Nephron progenitor cell (in vitro differentiated cells): ENCODE measurements at regions not wholly inside any gene's neighbourhood (a gene's known extent, or its start where the extent isn't known, plus 50 kb on each side); places are given as distances from the start of the nearest gene placed in this dataset.

Experiments used
- DNase-seq: peaks from one replicate; pipeline ENCODE4 v3.0.0; 2021
- H3K27ac Mint-ChIP-seq: 2 replicates; pipeline ENCODE4 v1.8.0; 2021; ENCODE audit warnings: mild to moderate bottlenecking, moderate library complexity, mixed read lengths
- H3K27me3 Mint-ChIP-seq: 2 replicates; pipeline ENCODE4 v1.8.0; 2021; ENCODE audit warnings: mild to moderate bottlenecking, low read depth, mixed read lengths; ENCODE audit not compliant: poor library complexity
- H3K36me3 Mint-ChIP-seq: 2 replicates; pipeline ENCODE4 v1.8.0; 2021; ENCODE audit warnings: low read depth, mixed read lengths
- H3K4me1 Mint-ChIP-seq: 2 replicates; pipeline ENCODE4 v1.8.0; 2021; ENCODE audit warnings: mixed read lengths
- H3K4me3 Mint-ChIP-seq: 2 replicates; pipeline ENCODE4 v1.8.0; 2021; ENCODE audit warnings: mild to moderate bottlenecking, moderate library complexity, mixed read lengths
- H3K9me3 Mint-ChIP-seq: 2 replicates; pipeline ENCODE4 v1.8.0; 2021; ENCODE audit warnings: mild to moderate bottlenecking, moderate library complexity, mixed read lengths
- CTCF ChIP-seq: fragments of 200-600 bp; sonication (generic); IDR thresholded peaks from 2 replicates; pipeline ENCODE4 v1.5.0; 2021; ENCODE audit warnings: antibody characterized with exemption

DNA sequence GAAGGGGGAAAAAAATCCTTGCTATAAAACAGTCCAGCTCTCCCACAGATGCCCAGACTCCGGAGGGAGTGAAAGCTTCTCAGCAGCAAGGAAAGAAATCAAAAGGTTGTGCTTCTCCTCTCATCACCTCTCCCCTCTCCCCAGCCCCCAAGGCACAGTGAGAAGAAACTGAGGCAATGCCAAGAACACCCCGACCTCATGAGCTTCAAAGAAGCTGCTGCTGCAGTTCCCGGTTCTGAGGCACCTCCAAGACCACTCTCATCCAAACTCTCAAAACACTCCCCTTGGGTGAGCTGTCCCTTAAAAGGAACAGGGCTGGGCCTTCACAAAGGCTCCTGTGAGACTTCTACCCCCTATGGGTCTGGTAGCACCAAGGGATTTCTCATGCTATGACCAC is 62.0 kb upstream of the KLF7 start:
- peaks cover 77% of the 10 kb centered on the region for H3K4me1 Mint-ChIP-seq
- TF ChIP-seq CTCF: no peak
- no peaks in the 10 kb centered on the region for H3K36me3 Mint-ChIP-seq
- H3K9me3 Mint-ChIP-seq: no peaks in the 10 kb centered on the region
- H3K27me3 Mint-ChIP-seq: peaks cover 10% of the 10 kb centered on the region
- H3K27ac Mint-ChIP-seq: peak overlapping the region; percentile 93
- H3K4me3 Mint-ChIP-seq: peak overlapping the region; percentile 69
- no peak for DNase-seq

GRCh38 chr2:207228402-207228801 is 62.7 kb upstream of the KLF7 start:
- Mint-ChIP-seq H3K4me1 (peaks cover 79% of the 10 kb centered on the region), H3K27ac (no peak overlapping the region), H3K27me3 (peaks cover 10% of the 10 kb centered on the region), H3K36me3 (no peaks in the 10 kb centered on the region), H3K4me3 (peak overlapping the region; percentile 30), H3K9me3 (no peaks in the 10 kb centered on the region)
- TF ChIP-seq CTCF: no peak
- no peak for DNase-seq

- H3K36me3 Mint-ChIP-seq: no peaks in the 10 kb centered on the region
- no peak for TF ChIP-seq CTCF
- H3K27me3 Mint-ChIP-seq: peaks cover 10% of the 10 kb centered on the region
- H3K4me1 Mint-ChIP-seq: peaks cover 85% of the 10 kb centered on the region
- no peak overlapping the region for H3K27ac Mint-ChIP-seq
- peak overlapping the region; percentile 73 for H3K4me3 Mint-ChIP-seq
- no peak for DNase-seq
- H3K9me3 Mint-ChIP-seq: no peaks in the 10 kb centered on the region
Measured at GRCh38 chr2:207229161-207229560, 63.4 kb upstream of the KLF7 start.

DNA sequence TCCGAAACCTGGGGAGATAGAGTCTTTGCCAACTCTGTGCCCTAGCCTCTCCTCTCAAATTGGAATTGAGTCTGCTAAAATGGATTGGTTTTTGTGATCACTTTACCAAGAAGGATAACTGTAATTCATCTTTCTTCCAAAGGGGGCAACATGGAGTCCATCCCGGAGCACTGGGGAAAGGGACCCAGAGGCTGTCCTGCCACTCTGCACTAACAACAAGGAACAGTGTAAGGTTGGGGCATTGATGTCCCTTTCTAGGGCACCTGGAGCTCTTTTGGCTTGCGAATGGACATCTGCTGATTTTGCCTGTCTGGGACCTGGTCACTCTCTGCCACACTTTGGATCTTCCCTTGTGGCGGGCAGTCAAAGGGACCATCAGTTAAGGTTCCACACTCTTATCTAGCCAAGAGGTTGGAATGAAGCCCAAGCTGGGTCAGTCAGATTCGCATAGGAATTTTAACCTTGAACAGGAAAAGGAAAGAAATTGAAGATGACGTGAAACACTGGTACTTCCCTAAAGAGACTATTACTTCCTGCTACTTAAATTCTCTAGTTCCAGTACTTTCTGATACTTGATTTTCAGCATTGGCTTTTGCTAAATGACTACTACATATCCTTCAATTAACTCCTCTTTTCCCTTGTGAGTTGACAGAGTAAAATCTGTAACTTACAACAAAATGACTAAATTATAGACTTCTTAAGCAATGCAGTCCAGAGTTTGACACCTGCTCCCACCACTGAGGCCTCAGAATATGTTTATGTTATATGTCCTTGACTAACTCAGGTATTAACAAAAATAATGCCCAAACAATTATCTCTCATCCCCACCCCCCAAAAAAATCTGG is 64.7 kb upstream of the KLF7 start:
- H3K9me3 Mint-ChIP-seq: no peaks in the 10 kb centered on the region
- H3K36me3 Mint-ChIP-seq: no peaks in the 10 kb centered on the region
- no peak overlapping the region for H3K4me3 Mint-ChIP-seq
- H3K4me1 Mint-ChIP-seq: peaks cover 74% of the 10 kb centered on the region
- H3K27ac Mint-ChIP-seq: no peak overlapping the region
- peaks cover 6% of the 10 kb centered on the region for H3K27me3 Mint-ChIP-seq
- peak; percentile 46 for TF ChIP-seq CTCF
- DNase-seq: no peak

- DNase-seq: no peak
- Mint-ChIP-seq H3K9me3 (no peaks in the 10 kb centered on the region), H3K36me3 (no peaks in the 10 kb centered on the region), H3K4me3 (no peak overlapping the region), H3K4me1 (peaks cover 66% of the 10 kb centered on the region), H3K27ac (peak overlapping the region; percentile 20), H3K27me3 (peaks cover 6% of the 10 kb centered on the region)
- TF ChIP-seq CTCF: no peak
Measured at GRCh38 chr2:207231106-207231865, 65.5 kb upstream of the KLF7 start.
